H1 (cell line): ENCODE measurements at regions not wholly inside any gene's neighbourhood (a gene's known extent, or its start where the extent isn't known, plus 50 kb on each side); places are given as distances from the start of the nearest gene placed in this dataset.

Source experiments
- HDAC2 ChIP-seq, 2 experiments: fragments of 300-600 bp in 1 of 2; sonication (generic) in 1 of 2; IDR thresholded peaks; 2 replicates each; pipeline ENCODE4 v1.6.1; 2011 to 2012; ENCODE audit warnings: low read depth in 2 of 2, low read length in 2 of 2, mild to moderate bottlenecking in 2 of 2, moderate library complexity in 2 of 2, borderline replicate concordance in 1 of 2, inconsistent platforms in 1 of 2
- HDAC6 ChIP-seq: IDR thresholded peaks from one replicate; pipeline ENCODE4 v1.7.1; 2012; ENCODE audit warnings: low read depth, mild to moderate bottlenecking, inconsistent platforms, low read length, moderate library complexity
- KDM4A ChIP-seq: IDR thresholded peaks from one replicate; pipeline ENCODE4 v1.7.1; 2012; ENCODE audit warnings: low read depth, mild to moderate bottlenecking, moderate library complexity, low read length, inconsistent platforms; ENCODE audit not compliant: severe bottlenecking
- NANOG ChIP-seq: IDR thresholded peaks from 2 replicates; pipeline ENCODE4 v1.6.1; 2011; ENCODE audit warnings: low read length, low read depth, mild to moderate bottlenecking, inconsistent platforms; ENCODE audit not compliant: insufficient read depth, poor library complexity, severe bottlenecking
- PHF8 ChIP-seq: fragments of 200-600 bp; sonication (generic); conservative IDR thresholded peaks from 2 replicates; pipeline ENCODE4 v1.7.1; 2012; ENCODE audit warnings: low read depth, mild to moderate bottlenecking, inconsistent platforms, low read length, moderate library complexity
- POLR2A ChIP-seq, 2 experiments: IDR thresholded peaks; 1 replicate in 1 of 2; 2 replicates in 1 of 2; pipeline ENCODE4 v1.6.1; 2011; ENCODE audit warnings: low read depth in 2 of 2, low read length in 2 of 2, mild to moderate bottlenecking in 2 of 2; ENCODE audit errors: control extremely low read depth in 1 of 2
- RBBP5 ChIP-seq: IDR thresholded peaks from 2 replicates; pipeline ENCODE4 v1.7.1; 2012; ENCODE audit warnings: low read depth, mild to moderate bottlenecking, inconsistent platforms, low read length, moderate library complexity, borderline replicate concordance
- SIN3A ChIP-seq, 2 experiments: IDR thresholded peaks in 1 of 2; conservative IDR thresholded peaks in 1 of 2; 2 replicates each; pipeline ENCODE4 v1.6.1; 2011 to 2012; ENCODE audit warnings: low read length in 2 of 2, improper control_type of control experiment in 1 of 2, low read depth in 1 of 2, mild to moderate bottlenecking in 1 of 2
- TAF1 ChIP-seq: IDR thresholded peaks from 2 replicates; pipeline ENCODE4 v1.6.1; 2011; ENCODE audit warnings: mild to moderate bottlenecking, low read depth, low read length

DNA sequence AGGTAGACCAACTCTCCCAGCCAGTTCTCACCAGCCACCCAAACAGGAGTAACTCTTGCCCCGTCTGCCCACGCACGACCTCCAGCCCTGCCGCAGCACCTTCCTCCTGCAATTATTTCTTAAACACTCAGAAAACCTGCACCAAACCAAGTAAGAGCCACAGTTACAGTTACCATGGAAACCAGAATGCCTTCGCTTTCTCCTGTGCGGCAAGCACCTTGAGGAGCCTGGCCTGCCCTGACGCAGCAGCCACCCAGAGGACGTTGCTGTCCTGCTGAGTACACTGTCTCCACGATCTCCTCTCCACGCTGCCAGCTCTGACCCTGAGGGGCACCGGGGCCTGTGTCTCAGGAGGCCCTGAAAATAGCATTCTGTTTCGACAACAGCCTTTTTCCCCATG lies 94.3 kb upstream of the SMIM21 start (continued):
- TF ChIP-seq HDAC2 (IDR thresholded peaks at IDR 0.05; ENCODE audit: borderline replicate concordance in 1 of 2, low read depth in 2 of 2, low read length in 2 of 2) = no peak
- no peak for TF ChIP-seq HDAC6
- TF ChIP-seq RBBP5 = no peak
- TF ChIP-seq SIN3A (conservative IDR thresholded peaks at IDR 0.05 in 1 of 2, IDR thresholded peaks at IDR 0.05 in 1 of 2; ENCODE audit: low read depth in 1 of 2, low read length in 2 of 2) = no peak
- TF ChIP-seq KDM4A = no peak
- no peak for TF ChIP-seq TAF1
- TF ChIP-seq POLR2A (IDR thresholded peaks at IDR 0.05; ENCODE audit: control extremely low read depth in 1 of 2, low read depth in 2 of 2, low read length in 2 of 2) = no peak
- no peak for TF ChIP-seq PHF8
- TF ChIP-seq NANOG = no peak
- TF ChIP-seq, all 59 proteins: peak for 0
